Smooth muscle cell of the brain vasculature (primary cell): ENCODE measurements at regions not wholly inside any gene's neighbourhood (a gene's known extent, or its start where the extent isn't known, plus 50 kb on each side); places are given as distances from the start of the nearest gene placed in this dataset.
"Not testable (repeated sequence)": the region's sequence is repeated elsewhere in the genome, so short reads cannot be mapped to it uniquely, and the experiment has no call there.

Experiments used
- DNase-seq: peaks from one replicate; pipeline ENCODE4 v3.0.0-alpha.2; 2012; ENCODE audit warnings: low read depth, low spot score

GRCh38 chr2:16223161-16223840 lies 283.0 kb downstream of the MYCN start:
- DNase-seq: no peak

- no peak for DNase-seq
Observed at GRCh38 chr2:16222326-16222725, 282.0 kb downstream of the MYCN start.

- no peak for DNase-seq
Observed at GRCh38 chr2:16221461-16222010, 281.2 kb downstream of the MYCN start.

- no peak for DNase-seq
Observed at GRCh38 chr2:16219292-16219975, 279.1 kb downstream of the MYCN start.

GRCh38 chr2:16218625-16219024 lies 278.3 kb downstream of the MYCN start:
- no peak for DNase-seq

GRCh38 chr2:16218161-16218560 lies 277.8 kb downstream of the MYCN start:
- no peak for DNase-seq

GRCh38 chr2:16217741-16218140 lies 277.4 kb downstream of the MYCN start:
- DNase-seq: not testable (repeated sequence)

- DNase-seq: no peak
Observed at GRCh38 chr2:16217291-16217690, 276.9 kb downstream of the MYCN start.

- DNase-seq: no peak
Observed at GRCh38 chr2:16216558-16216945, 276.2 kb downstream of the MYCN start.

- no peak for DNase-seq
Observed at GRCh38 chr2:16215902-16216557, 275.7 kb downstream of the MYCN start.

GRCh38 chr2:16214861-16215260 lies 274.5 kb downstream of the MYCN start:
- no peak for DNase-seq

GRCh38 chr2:16214391-16214790 lies 274.0 kb downstream of the MYCN start:
- DNase-seq: no peak

GRCh38 chr2:16212321-16212720 lies 272.0 kb downstream of the MYCN start:
- DNase-seq: no peak

- DNase-seq: no peak
Observed at GRCh38 chr2:16211341-16211740, 271.0 kb downstream of the MYCN start.

- no peak for DNase-seq
Observed at GRCh38 chr2:16210841-16211240, 270.5 kb downstream of the MYCN start.

- no peak for DNase-seq
Observed at GRCh38 chr2:16209799-16210198, 269.4 kb downstream of the MYCN start.

- no peak for DNase-seq
Observed at GRCh38 chr2:16208921-16209320, 268.6 kb downstream of the MYCN start.

GRCh38 chr2:16208241-16208797 lies 268.0 kb downstream of the MYCN start:
- DNase-seq: no peak

GRCh38 chr2:16207611-16208010 lies 267.3 kb downstream of the MYCN start:
- no peak for DNase-seq

- DNase-seq: no peak
Observed at GRCh38 chr2:16207151-16207550, 266.8 kb downstream of the MYCN start.

GRCh38 chr2:16206191-16206944 lies 266.0 kb downstream of the MYCN start:
- DNase-seq: no peak

- no peak for DNase-seq
Observed at GRCh38 chr2:16205631-16206030, 265.3 kb downstream of the MYCN start.
